ENCODE measurements at regions not wholly inside any gene's neighbourhood (a gene's known extent, or its start where the extent isn't known, plus 50 kb on each side); places are given as distances from the start of the nearest gene placed in this dataset.

GRCh38 chr12:54765652-54766051 is 88.7 kb upstream of the MUCL1 start:
- no peak for TF ChIP-seq CTCF (IDR thresholded peaks at IDR 0.05; ENCODE audit: insufficient read depth, low read length)
- TF ChIP-seq POLR2AphosphoS5 (IDR thresholded peaks at IDR 0.05; ENCODE audit: low read depth), result no peak
- TF ChIP-seq REST (IDR thresholded peaks at IDR 0.05; ENCODE audit: insufficient replicate concordance, low read depth), result no peak
- no peak for TF ChIP-seq GABPA (IDR thresholded peaks at IDR 0.05; ENCODE audit: low read depth)
- TF ChIP-seq SPI1 (IDR thresholded peaks at IDR 0.05; ENCODE audit: borderline replicate concordance, low read depth), result no peak
- H3K27ac ChIP-seq (replicated peaks), result no peak overlapping the region
- no peak overlapping the region for H3K4me3 ChIP-seq (replicated peaks; ENCODE audit: insufficient read depth, low read length)
- DNase-seq (ENCODE audit: low read depth in 1 of 2, low spot score in 1 of 2), result no peak
- H3K27me3 ChIP-seq (ENCODE audit: insufficient read depth, poor library complexity, severe bottlenecking), result no peaks in the 10 kb centered on the region

- TF ChIP-seq REST (IDR thresholded peaks at IDR 0.05; ENCODE audit: insufficient replicate concordance, low read depth), result no peak
- no peak for TF ChIP-seq POLR2AphosphoS5 (IDR thresholded peaks at IDR 0.05; ENCODE audit: low read depth)
- DNase-seq (ENCODE audit: low read depth in 1 of 2, low spot score in 1 of 2), result no peak
Measured at GRCh38 chr12:54762390-54762789, 91.9 kb upstream of the MUCL1 start.

GRCh38 chr12:54759751-54760150 is 94.6 kb upstream of the MUCL1 start:
- TF ChIP-seq POLR2AphosphoS5 (IDR thresholded peaks at IDR 0.05; ENCODE audit: low read depth) (no peak), SPI1 (IDR thresholded peaks at IDR 0.05; ENCODE audit: borderline replicate concordance, low read depth) (peak; percentile 80)
- peak; percentile 12 to 71 for DNase-seq (ENCODE audit: low read depth in 1 of 2, low spot score in 1 of 2)

More at GRCh38 chr12:54762390-54762789, 91.9 kb upstream of the MUCL1 start:
- Histone ChIP-seq H3K4me3 (replicated peaks; ENCODE audit: insufficient read depth, low read length) (no peak overlapping the region), H3K27ac (replicated peaks) (no peak overlapping the region), H3K27me3 (ENCODE audit: insufficient read depth, poor library complexity, severe bottlenecking) (no peaks in the 10 kb centered on the region)

GRCh38 chr12:54751493-54751892 is 102.8 kb upstream of the MUCL1 start:
- Histone ChIP-seq H3K27ac (replicated peaks) (no peak overlapping the region), H3K4me3 (replicated peaks; ENCODE audit: insufficient read depth, low read length) (no peak overlapping the region), H3K27me3 (ENCODE audit: insufficient read depth, poor library complexity, severe bottlenecking) (no peaks in the 10 kb centered on the region)
- no peak for DNase-seq (ENCODE audit: low read depth in 1 of 2, low spot score in 1 of 2)
- TF ChIP-seq REST (IDR thresholded peaks at IDR 0.05; ENCODE audit: insufficient replicate concordance, low read depth), result no peak
- TF ChIP-seq CTCF (IDR thresholded peaks at IDR 0.05; ENCODE audit: insufficient read depth, low read length), result no peak
- no peak for TF ChIP-seq SPI1 (IDR thresholded peaks at IDR 0.05; ENCODE audit: borderline replicate concordance, low read depth)
- TF ChIP-seq GABPA (IDR thresholded peaks at IDR 0.05; ENCODE audit: low read depth), result no peak
- no peak for TF ChIP-seq POLR2AphosphoS5 (IDR thresholded peaks at IDR 0.05; ENCODE audit: low read depth)

More at GRCh38 chr12:54759751-54760150, 94.6 kb upstream of the MUCL1 start:
- Histone ChIP-seq H3K27ac (replicated peaks) (no peak overlapping the region), H3K4me3 (replicated peaks; ENCODE audit: insufficient read depth, low read length) (no peak overlapping the region), H3K27me3 (ENCODE audit: insufficient read depth, poor library complexity, severe bottlenecking) (no peaks in the 10 kb centered on the region)
